Mesothelial cell of epicardium (in vitro differentiated cells): ENCODE measurements at regions not wholly inside any gene's neighbourhood (a gene's known extent, or its start where the extent isn't known, plus 50 kb on each side); places are given as distances from the start of the nearest gene placed in this dataset.

Experiments
- DNase-seq, 2 experiments: peaks; one replicate each; pipeline ENCODE4 v3.0.0; 2021; ENCODE audit warnings: low spot score in 2 of 2; ENCODE audit not compliant: unreplicated experiment in 2 of 2
- H3K27ac Mint-ChIP-seq: 2 replicates; pipeline ENCODE4 v1.8.0; 2021; ENCODE audit warnings: mixed read lengths
- H3K27me3 Mint-ChIP-seq: 2 replicates; pipeline ENCODE4 v1.8.0; 2021; ENCODE audit warnings: low read depth, mixed read lengths
- H3K36me3 Mint-ChIP-seq: 2 replicates; pipeline ENCODE4 v1.8.0; 2021; ENCODE audit warnings: mixed read lengths
- H3K4me1 Mint-ChIP-seq: 2 replicates; pipeline ENCODE4 v1.8.0; 2021; ENCODE audit warnings: mixed read lengths
- H3K4me3 Mint-ChIP-seq: 2 replicates; pipeline ENCODE4 v1.8.0; 2021; ENCODE audit warnings: mild to moderate bottlenecking, moderate library complexity, mixed read lengths
- H3K9me3 Mint-ChIP-seq: 2 replicates; pipeline ENCODE4 v1.8.0; 2021; ENCODE audit warnings: mixed read lengths
- CTCF ChIP-seq: fragments of 200-600 bp; sonication (generic); IDR thresholded peaks from one replicate; pipeline ENCODE4 v1.5.0; 2021; ENCODE audit warnings: antibody characterized with exemption; ENCODE audit not compliant: unreplicated experiment

- DNase-seq: no peak
- no peaks in the 10 kb centered on the region for H3K36me3 Mint-ChIP-seq
- TF ChIP-seq CTCF: no peak
- H3K4me1 Mint-ChIP-seq: peaks cover 33% of the 10 kb centered on the region
- no peaks in the 10 kb centered on the region for H3K9me3 Mint-ChIP-seq
- peak overlapping the region; percentile 95 for H3K27ac Mint-ChIP-seq
- peak overlapping the region; percentile 62 for H3K4me3 Mint-ChIP-seq
- peaks cover 6% of the 10 kb centered on the region for H3K27me3 Mint-ChIP-seq
Measured at GRCh38 chr16:73231944-73232554, 184.1 kb upstream of the ZFHX3 start.

- H3K9me3 Mint-ChIP-seq: no peaks in the 10 kb centered on the region
- H3K4me1 Mint-ChIP-seq: peaks cover 33% of the 10 kb centered on the region
- no peaks in the 10 kb centered on the region for H3K36me3 Mint-ChIP-seq
- DNase-seq: no peak
- no peak overlapping the region for H3K27ac Mint-ChIP-seq
- peaks cover 6% of the 10 kb centered on the region for H3K27me3 Mint-ChIP-seq
- TF ChIP-seq CTCF: no peak
- H3K4me3 Mint-ChIP-seq: no peak overlapping the region
Measured at GRCh38 chr16:73231379-73231778, 183.5 kb upstream of the ZFHX3 start.

- no peak for TF ChIP-seq CTCF
- Mint-ChIP-seq H3K9me3 (no peaks in the 10 kb centered on the region), H3K36me3 (no peaks in the 10 kb centered on the region), H3K4me3 (no peak overlapping the region), H3K4me1 (peaks cover 33% of the 10 kb centered on the region), H3K27me3 (peaks cover 6% of the 10 kb centered on the region), H3K27ac (peak overlapping the region; percentile 5)
- no peak for DNase-seq
Measured at GRCh38 chr16:73230651-73231050, 182.7 kb upstream of the ZFHX3 start.

GRCh38 chr16:73228649-73229048 lies 180.7 kb upstream of the ZFHX3 start:
- no peak for TF ChIP-seq CTCF
- Mint-ChIP-seq H3K36me3 (no peaks in the 10 kb centered on the region), H3K9me3 (peaks cover under 1% of the 10 kb centered on the region), H3K4me3 (no peak overlapping the region), H3K27me3 (peaks cover 6% of the 10 kb centered on the region), H3K4me1 (peaks cover 22% of the 10 kb centered on the region), H3K27ac (no peak overlapping the region)
- DNase-seq: no peak

- Mint-ChIP-seq H3K27ac (no peak overlapping the region), H3K36me3 (no peaks in the 10 kb centered on the region), H3K27me3 (peaks cover 2% of the 10 kb centered on the region), H3K4me3 (no peak overlapping the region), H3K9me3 (peaks cover 16% of the 10 kb centered on the region), H3K4me1 (peaks cover 5% of the 10 kb centered on the region)
- no peak for DNase-seq
- TF ChIP-seq CTCF: no peak
Measured at GRCh38 chr16:73226675-73227074, 178.7 kb upstream of the ZFHX3 start.

- DNase-seq: no peak
- H3K27ac Mint-ChIP-seq: no peak overlapping the region
- no peak for TF ChIP-seq CTCF
- peaks cover 2% of the 10 kb centered on the region for H3K27me3 Mint-ChIP-seq
- H3K9me3 Mint-ChIP-seq: peaks cover 20% of the 10 kb centered on the region
- H3K4me3 Mint-ChIP-seq: no peak overlapping the region
- H3K36me3 Mint-ChIP-seq: no peaks in the 10 kb centered on the region
- H3K4me1 Mint-ChIP-seq: peaks cover 5% of the 10 kb centered on the region
Measured at GRCh38 chr16:73225983-73226382, 178.1 kb upstream of the ZFHX3 start.
